HG03045 (cell line): ENCODE measurements at regions not wholly inside any gene's neighbourhood (a gene's known extent, or its start where the extent isn't known, plus 50 kb on each side); places are given as distances from the start of the nearest gene placed in this dataset.

Source experiments
- ATAC-seq: cut with Tn5 transposase; IDR thresholded peaks from one replicate; pipeline ENCODE4 v1.9.1; 2021; ENCODE audit warnings: mild to moderate bottlenecking, moderate library complexity; ENCODE audit not compliant: unreplicated experiment

DNA sequence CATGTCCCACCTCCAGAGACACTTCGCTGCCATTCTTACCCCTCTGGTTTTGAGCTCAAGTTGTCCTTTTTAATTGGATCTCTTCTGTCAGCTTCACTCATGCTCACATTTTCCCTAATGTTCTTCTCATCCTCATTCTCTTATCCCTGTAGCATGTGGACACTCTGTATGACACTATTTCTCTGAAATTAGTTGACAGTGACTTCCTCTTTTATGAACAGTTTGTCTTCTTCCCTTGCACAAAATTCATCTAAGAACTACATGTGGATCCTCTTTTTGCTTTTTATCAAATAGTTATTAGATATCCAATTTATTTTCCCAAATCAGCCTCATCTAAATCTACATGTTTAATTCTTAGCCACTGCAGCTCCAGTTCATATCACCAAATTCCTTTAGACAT, 676.2 kb downstream of the MAT2B start:
- no peak for ATAC-seq

DNA sequence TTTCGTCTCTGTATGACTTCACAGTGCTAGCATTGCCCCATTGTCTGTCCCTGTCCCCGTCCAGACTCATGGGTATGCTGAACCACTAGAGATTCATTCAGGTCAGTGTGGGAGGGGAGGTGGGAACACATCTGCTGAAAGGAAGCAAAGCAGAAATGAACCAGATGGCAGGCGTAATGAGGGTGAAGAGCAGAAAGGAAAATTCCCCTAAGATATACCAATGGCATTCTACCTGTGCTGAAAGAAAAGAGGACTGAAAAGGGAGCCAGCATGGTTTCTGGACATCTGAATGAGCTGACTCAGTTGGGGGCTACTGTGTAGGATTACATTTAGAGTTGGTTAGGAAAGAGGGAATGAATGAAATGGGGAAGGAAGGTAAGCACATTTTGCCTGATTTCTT, 678.7 kb downstream of the MAT2B start:
- no peak for ATAC-seq

DNA sequence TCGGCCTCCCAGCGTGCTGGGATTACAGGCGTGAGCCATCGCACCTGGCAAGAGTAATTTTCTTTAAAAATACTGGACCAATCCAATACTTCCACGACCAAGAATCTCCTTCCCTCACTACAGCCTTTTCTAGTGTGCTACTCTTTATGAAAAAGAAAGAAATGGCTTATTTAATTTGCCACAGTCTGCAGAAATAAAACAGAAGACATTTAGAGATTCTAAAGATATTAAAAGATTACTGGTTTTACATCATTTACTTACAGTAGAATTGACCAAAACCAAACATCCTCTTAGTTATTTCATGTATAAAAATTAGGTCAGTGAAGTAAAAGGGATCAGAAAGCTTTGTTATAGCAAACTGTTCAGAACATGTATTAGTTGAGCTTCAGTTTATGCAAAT, 679.6 kb downstream of the MAT2B start:
- no peak for ATAC-seq

DNA sequence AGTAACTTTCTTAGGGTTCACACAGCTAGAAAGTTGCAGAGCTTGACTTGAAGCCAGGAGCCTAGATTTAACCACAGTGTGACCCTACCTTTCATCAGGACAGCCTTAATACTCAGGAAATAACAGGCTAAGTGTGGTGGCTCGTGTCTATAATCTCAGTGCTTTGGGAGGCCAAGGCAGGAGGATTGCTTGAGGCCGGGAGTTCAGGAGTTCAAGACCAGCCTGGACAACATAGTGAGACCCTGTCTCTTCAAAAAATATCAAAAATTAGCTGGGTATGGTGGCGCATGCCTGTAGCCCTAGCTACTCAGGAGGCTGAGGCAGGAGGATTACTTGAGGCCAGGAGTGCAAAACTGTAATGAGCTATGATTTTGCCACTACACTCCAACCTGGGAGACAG, 681.1 kb downstream of the MAT2B start:
- ATAC-seq, result no peak

DNA sequence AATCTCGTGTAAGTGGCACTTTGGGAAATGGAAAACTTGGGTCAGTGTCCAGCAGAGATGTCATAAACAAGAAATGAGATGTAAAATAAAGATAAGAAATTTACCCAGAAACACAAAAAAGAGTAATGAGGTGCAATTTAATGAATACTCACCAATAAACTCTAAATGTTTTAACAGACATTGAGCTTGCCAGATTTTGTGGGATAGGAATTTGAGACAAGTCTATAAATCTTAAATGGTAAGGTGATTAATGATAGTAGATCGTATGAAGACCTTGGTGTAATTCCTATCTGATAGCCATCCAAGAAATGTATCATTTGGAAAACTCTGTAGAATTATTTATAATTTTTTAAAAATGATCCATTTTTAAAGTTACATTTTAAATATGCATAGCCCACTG, 682.4 kb downstream of the MAT2B start:
- ATAC-seq, result no peak

DNA sequence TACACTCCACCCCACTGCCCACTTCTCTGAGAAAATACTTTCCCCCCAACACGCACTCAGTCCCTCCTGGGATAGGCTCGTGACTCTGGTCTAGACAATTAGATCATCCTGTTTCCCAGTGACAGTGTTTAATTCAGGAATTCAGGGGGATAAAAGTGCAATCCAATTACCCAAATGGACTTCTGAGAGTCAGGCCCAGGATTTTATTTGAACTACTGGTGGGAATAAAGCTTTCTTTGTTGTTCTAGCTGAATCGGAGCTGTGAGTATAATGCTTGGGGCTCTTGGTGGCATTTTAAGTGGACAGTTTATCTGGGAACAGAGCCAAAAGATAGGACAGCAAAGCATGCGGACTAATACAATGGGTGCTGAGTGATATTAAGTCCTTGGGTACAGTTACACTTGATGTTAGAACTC, 683.3 kb downstream of the MAT2B start:
- no peak for ATAC-seq

DNA sequence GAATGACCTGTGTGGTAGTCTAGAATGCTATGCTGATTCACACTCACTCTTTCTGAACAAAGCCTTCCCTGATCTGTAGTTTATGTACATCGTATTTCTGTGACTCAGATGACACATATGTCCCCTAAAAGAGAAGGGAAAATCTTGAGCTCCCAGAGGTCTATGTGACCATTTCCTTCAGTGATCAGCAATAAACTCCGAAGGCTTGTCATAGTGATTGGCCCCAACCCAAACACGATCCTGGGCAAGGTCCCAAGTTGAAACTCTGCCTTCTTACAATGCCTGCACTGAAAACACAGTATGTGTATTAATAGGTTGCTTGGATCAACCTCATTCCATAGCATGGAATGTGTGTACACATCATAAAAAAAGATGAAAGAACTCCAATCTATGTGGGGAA, 685.8 kb downstream of the MAT2B start:
- no peak for ATAC-seq

DNA sequence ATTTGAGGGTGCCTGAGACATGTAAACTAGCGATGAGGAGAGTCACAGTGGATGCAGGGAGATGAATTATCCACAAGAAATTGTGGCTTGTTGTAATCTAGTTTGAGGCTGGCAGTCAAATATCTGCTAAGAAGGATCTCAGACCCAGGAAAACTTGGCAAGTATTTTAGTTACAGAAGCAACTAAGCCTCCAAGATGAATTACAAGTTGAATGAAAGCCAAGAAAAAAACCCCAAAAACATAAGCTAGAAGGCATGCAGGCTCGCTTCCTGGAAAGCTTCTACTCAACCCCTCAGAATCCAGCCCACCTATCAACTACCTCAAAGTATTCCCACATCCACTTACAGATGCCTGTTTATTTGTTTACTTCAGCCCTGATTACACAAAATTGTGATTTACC, 696.9 kb downstream of the MAT2B start:
- ATAC-seq, result no peak

DNA sequence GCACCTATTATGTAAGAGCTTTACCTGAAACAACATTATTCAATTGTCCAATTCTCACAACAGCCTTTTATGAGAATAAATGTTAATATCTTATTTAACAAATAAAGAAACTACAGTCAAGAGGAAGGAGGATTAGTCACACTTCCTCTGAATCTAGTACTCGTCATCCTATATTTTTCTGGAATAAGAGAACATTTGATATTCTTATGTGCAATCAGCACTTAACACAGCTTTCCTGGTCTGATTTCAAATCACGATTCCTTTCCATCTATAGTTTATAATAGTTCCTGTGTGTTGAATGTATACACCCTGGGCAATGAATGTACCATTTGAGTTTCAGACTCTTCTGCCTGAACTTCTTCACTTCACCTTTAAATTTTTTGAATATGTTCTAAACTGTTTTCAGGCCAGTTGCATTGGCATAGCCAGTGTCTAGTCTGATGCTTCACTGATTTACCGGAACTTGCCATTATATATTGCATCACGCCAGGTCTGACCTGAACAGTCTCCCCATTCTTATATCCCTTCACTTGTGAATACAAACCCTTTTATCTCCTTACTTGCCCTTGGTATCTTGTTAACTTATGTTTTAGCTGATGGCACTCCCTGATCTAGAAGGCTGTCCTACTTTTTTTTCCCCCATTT, 698.3 kb downstream of the MAT2B start:
- ATAC-seq, result no peak

DNA sequence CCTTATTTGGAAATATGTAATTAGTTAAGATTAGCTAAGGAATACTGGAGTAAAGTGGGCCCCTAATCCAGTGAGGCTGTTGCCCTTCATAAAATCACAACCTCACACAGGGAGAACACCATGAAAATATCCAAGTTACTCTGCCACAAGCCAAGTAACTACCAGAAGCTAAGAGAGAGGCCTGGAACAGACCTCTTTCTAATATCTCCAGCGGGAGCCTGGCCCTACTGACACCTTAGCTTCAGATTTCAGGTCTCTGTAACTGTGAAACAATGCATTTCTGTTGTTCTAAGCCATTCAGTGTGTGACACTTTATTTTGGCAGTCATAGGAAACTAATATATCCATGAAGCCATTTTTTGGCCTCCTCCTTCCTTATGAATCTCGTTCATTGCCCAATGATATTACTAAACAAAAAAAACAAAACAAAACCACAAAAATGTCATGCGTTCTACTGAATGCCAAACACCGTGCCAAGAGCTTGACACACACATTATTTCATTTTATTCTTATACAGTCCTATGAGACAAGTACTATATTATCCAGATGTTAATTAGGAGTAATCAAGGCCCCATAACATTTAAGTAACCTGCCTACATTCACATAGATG, 699.0 kb downstream of the MAT2B start:
- ATAC-seq, result no peak

DNA sequence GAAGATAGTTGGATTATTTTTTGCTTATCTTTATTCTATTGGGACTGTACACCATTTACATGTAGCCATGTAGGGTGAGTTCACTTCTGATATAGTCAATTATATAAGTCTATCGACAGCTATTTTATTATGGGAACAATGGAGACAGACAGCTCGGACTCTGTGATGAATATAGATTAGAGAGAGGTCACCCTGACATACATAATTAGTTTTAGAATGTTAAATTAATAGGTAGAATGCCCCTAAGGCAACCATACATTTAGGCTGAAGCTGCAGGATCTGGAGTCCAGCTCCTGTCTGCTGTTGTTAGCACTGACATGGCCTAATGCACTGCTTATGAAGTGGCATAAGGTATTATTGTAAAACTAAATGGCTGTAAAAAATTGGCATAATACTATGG, 700.8 kb downstream of the MAT2B start:
- no peak for ATAC-seq

DNA sequence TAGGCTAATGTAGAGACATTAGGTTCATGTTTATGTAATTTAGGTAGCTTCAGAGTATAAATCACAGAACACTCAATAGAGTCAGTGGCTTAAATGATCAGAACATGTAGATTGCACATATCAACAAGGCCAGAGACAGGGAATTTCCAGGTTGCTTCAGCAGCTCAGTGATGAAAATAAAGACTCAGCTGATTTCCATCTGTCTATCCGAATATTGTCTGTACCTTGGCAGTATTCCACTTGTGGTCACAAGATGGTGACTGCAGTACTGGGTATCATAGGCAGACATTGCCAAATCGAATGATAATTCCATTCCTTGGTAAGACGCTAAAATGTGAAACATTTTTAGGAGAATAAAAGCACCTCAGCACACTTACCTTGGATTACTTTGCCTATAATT, 702.2 kb downstream of the MAT2B start:
- no peak for ATAC-seq

DNA sequence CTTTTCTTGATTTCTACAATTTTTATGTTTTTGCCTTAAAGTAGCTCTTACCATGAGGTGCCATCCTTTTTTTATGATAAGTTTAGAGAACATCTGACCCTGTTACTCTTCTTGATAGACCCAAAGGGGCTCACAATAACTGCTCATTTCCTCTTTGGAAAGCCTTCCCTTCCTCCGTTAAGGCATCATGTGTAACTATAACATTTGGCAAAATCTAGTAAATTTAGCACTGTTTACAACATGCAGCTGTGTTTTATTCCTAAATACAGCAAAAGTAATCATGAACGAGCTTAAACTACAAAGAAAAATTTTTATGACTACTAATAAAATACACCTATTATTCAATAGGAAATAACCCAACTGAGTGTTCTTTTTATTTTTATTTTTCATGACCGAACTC, 705.1 kb downstream of the MAT2B start:
- ATAC-seq, result no peak

DNA sequence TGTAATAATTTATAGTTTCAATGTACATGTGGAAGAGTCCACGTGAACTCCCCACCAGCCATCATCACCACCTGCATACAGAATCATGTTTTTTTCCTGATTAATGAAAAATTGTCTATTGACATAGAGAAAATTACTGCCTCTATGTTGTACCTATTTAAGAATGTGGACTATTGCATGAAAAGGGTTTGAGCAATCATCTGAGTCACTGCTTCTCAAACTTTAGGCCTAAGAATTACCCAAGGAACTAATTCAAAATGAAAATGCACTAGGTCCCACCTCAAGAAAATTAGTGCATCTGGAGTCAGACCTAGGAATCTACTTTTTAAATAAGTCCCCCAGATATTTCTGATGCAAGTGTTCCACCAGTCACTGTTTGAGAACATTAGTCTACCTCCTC, 709.3 kb downstream of the MAT2B start:
- no peak for ATAC-seq

DNA sequence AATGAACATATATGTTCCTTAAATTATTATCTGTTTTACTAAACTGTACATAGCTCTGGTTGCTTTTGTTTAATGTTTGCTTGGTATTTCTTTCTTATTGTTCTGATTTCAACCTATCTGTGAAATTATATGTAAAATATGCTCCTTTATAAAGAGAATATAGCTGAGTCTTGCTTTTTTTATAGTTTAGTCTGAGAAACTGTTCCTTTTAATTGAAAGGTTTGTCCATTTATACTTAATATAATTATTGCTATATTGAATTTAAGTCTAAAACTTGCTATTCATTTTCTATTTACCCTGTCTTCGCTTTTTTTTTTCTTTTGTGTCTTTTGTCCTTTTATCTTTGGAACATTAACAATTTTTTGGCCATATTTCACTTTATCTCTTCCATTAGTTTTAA, 712.0 kb downstream of the MAT2B start:
- no peak for ATAC-seq

DNA sequence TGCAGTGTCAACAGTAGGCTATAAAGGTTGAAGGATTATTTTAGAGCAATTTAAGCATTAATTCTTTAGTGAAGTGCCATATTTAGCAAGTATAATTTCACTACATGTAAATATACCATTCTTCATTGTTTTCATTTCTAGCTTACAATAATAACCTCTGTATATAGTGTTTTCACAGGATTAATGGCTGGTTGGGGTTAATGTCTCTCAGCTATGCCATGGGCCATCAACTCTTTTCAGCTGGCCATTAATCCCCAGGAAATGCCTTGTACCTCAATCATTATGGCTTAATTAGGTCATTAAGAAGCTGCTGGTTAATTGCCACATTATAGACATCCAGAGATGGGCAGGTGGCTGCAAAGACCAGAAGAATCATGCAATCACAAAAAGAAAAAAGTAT, 715.1 kb downstream of the MAT2B start:
- no peak for ATAC-seq

DNA sequence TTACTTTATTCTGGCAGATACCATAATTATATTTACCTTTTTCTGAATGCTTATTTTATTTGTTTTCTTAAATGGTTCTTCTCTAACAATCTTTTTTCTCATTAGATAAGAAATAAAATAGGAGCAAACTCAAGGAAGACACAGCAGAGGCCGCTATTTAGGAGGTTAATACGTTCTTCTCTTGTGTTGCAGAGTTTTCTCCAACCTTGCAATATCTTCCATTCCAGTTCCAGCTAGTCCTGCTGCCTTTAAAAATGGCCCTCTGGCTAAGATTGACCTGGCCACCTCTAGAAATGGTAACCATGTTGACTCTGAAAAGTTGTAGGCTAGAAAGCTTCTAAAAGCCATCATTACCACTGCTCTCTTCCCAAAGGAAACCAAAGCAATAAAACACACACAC, 718.8 kb downstream of the MAT2B start:
- no peak for ATAC-seq

DNA sequence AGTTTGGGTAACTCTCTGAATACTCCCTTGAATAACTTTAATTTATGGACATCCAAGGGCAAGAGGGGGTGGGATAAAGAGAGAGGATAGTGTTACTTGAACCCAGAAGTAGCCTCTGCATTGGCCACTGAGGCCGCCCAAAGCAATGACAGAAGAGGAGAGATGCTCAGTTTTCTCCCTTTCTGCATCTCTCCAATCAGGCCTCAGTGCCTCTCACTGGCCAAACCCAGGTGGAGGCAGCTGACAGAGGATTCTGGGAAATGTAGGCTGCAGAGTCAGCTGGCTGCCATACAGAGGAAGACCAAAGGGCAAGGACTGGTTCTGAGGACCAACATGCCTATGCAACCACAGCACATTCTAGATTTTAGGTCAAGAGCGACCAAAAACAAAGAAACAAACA, 719.4 kb downstream of the MAT2B start:
- no peak for ATAC-seq

DNA sequence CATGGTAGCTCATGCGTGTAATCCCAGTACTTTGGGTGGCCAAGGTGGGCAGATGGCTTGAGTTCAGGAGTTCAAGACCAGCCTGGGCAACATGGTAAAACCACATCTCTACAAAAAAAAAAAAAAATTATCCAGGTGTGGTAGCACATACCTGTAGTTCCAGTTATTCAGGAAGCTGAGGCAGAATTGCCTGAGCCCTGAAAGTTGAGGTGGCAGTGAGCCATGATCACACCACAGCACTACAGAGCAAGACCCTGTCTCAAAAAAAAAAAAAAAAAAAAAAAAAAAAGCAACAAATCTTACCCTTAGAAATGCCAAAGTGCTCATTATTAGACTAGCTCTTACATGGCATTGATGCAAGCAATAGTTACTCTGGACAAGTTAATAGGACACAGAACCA, 724.9 kb downstream of the MAT2B start:
- ATAC-seq, result no peak

DNA sequence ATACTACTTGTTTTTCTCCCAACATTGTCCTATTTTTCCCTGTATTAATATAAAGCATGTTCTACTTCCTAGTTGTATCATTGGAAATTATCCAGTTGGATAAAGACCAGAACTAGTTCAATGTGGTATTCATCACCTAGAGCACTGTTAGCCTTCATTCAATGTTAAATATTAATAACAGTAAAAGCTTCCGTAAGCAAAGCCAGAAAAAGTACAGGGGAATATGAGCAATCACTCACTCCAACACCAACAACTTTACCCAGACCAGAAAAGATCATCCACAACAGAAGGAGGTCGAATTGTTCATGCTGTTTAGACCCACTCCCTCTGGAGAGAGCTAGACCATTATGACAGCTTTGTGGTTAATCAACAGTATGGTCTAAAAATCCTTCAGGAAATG, 728.4 kb downstream of the MAT2B start:
- no peak for ATAC-seq

DNA sequence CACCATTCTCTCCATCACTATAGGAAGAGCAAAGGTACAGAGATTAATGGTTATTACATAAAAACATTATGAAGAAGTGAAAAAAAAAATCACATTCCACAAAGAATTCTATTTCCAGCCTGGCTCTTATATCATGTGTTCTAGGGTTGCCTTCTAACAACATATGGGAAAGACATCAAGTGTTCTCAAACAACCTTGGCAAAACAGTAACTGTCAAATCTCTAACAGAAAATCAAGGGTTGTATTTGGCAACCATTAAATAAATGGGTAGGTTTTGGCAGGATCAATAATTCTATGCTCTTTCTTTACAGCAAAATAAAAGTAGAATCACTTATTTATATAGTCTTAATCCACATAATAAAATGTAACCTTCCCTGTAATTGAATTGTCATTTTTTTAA, 728.9 kb downstream of the MAT2B start:
- no peak for ATAC-seq

DNA sequence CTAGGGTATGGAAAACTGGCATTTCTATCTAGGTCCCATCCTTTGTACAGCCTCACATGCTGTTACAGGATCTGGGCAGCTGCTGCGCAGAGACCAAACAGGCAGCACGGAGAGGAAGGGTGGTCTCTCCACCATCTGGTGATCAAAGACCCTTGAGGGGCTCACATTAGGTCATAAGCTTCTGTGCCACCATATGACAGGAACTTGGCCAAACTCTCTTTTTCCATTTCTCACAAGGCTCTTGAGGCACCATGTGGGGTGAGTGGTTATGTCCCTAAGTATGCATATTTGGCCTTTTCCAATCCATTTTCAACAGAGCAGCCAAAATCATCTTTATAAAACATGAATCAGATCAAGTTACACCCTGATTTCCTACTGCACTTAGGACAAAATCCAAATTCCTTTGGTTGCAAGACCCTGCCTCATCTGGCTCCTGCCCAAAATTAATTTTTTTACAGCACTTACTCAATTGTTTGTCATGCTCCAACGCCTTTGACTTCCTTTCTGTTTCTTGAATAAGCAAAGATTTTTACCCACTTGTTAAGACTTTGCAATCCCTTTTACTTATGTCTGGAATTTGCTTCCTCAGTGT, 730.0 kb downstream of the MAT2B start:
- ATAC-seq, result no peak

DNA sequence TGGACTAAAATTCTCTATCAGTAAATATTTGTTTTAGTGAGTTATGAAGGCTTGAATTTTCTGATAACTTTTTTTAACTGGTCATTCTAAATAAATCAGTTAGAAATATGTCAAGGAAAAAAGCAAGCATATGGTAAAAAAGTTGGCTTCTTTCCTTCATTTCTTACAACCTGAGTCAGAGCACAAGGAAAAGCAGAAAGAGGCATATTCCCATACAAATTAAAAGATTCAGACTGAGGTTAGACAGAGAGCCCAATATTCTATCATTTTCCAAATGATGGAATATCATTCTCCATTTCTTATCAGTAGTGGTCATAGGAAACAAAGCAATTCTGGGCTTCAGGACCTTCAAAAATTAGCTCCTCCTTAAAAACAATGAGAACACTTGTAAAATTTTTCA, 732.1 kb downstream of the MAT2B start:
- ATAC-seq, result no peak
